ENCODE measurements at regions not wholly inside any gene's neighbourhood (a gene's known extent, or its start where the extent isn't known, plus 50 kb on each side); places are given as distances from the start of the nearest gene placed in this dataset.
"Not testable (repeated sequence)": the region's sequence is repeated elsewhere in the genome, so short reads cannot be mapped to it uniquely, and the experiment has no call there.

DNA sequence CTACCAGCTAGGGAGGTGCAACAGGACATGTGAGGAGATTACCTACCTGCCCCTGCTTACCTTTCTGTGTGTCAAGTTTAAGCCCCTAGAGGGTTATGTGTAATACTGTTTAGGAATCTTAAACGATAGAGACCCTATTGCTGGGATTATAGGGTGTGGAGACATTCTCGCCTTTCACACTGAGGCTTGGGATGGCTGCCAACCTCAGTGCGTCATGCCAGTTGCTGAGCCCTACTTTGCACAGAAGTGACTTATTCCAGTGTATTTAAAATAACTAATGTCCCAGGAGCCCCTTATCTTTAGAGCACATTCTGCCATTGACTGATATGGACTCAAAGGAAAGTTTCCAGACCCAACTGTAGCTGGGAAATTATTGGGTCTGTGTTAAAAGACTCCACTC is 76.6 kb upstream of the XPA start:
- Histone ChIP-seq H3K9me3 (ENCODE audit: control insufficient read depth in 4 of 4, low read length in 3 of 4) (peaks cover 0 to 6% (median 1%) of the 10 kb centered on the region in 4 donors), H3K27me3 (ENCODE audit: control insufficient read depth in 4 of 4, insufficient read depth in 4 of 4, low read length in 3 of 4) (no peaks in the 10 kb centered on the region), H3K4me1 (ENCODE audit: control insufficient read depth in 4 of 4, insufficient read depth in 4 of 4, low read length in 3 of 4) (no peaks in the 10 kb centered on the region), H3K9ac (ENCODE audit: low read depth in 1 of 2, low read length in 2 of 2) (no peak overlapping the region), H3K27ac (ENCODE audit: low read depth in 1 of 2, low read length in 2 of 2) (no peak overlapping the region), H3K4me3 (ENCODE audit: low read depth in 1 of 3, low read length in 3 of 3) (no peak overlapping the region), H3K36me3 (ENCODE audit: control insufficient read depth in 4 of 4, insufficient read depth in 3 of 4, low read depth in 1 of 4, low read length in 3 of 4) (no peaks in the 10 kb centered on the region)
- TF ChIP-seq RXRA (IDR thresholded peaks at IDR 0.05) (no peak), GABPA (IDR thresholded peaks at IDR 0.05 in 1 of 2, conservative IDR thresholded peaks at IDR 0.05 in 1 of 2) (no peak), HNF4G (IDR thresholded peaks at IDR 0.05) (no peak), FOXA2 (IDR thresholded peaks at IDR 0.05) (no peak), NR2F2 (IDR thresholded peaks at IDR 0.05) (no peak), SP1 (IDR thresholded peaks at IDR 0.05) (no peak), HNF4A (conservative IDR thresholded peaks at IDR 0.05) (no peak), TAF1 (conservative IDR thresholded peaks at IDR 0.05) (no peak), CTCF (IDR thresholded peaks at IDR 0.05; ENCODE audit: low read depth, low read length, missing input control) (no peak), FOXA1 (IDR thresholded peaks at IDR 0.05) (no peak)
- TF ChIP-seq, protein P1, sequence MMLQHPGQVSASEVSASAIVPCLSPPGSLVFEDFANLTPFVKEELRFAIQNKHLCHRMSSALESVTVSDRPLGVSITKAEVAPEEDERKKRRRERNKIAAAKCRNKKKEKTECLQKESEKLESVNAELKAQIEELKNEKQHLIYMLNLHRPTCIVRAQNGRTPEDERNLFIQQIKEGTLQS (IDR thresholded peaks at IDR 0.05): no peak
- 74% methylated on average over 3 of the region's 3 CpGs for WGBS
- no peak for DNase-seq (ENCODE audit: low spot score)

DNA sequence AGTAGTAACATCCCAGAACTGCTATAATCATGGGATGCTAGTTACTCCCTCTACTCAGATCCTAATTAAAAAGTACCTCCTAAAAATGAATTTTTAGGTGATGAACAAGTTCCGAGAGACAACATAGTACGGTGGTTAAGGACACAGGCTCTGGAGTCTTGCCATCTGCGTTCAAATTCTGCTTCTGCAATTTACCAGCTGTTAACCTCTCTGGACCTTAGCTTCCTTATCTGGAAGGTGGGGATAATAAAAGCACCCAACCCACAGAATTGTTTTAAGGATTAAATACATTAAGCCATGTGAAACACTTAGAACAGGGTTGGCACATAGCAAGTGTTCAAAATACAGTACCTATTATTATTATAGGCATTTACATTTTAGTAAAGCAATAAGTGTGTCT is 77.5 kb upstream of the XPA start:
- no peak overlapping the region for H3K27ac ChIP-seq (ENCODE audit: low read depth in 1 of 2, low read length in 2 of 2)
- no peak overlapping the region for H3K4me3 ChIP-seq (ENCODE audit: low read depth in 1 of 3, low read length in 3 of 3)
- H3K9me3 ChIP-seq (ENCODE audit: control insufficient read depth in 4 of 4, low read length in 3 of 4): peaks cover 0 to 9% (median 2%) of the 10 kb centered on the region in 4 donors
- no peak overlapping the region for H3K9ac ChIP-seq (ENCODE audit: low read depth in 1 of 2, low read length in 2 of 2)
- no peaks in the 10 kb centered on the region for H3K36me3 ChIP-seq (ENCODE audit: control insufficient read depth in 4 of 4, insufficient read depth in 3 of 4, low read depth in 1 of 4, low read length in 3 of 4)
- WGBS: 77% methylated on average over 3 of the region's 3 CpGs
- H3K27me3 ChIP-seq (ENCODE audit: control insufficient read depth in 4 of 4, insufficient read depth in 4 of 4, low read length in 3 of 4): no peaks in the 10 kb centered on the region
- H3K4me1 ChIP-seq (ENCODE audit: control insufficient read depth in 4 of 4, insufficient read depth in 4 of 4, low read length in 3 of 4): no peaks in the 10 kb centered on the region
- TF ChIP-seq SP1 (IDR thresholded peaks at IDR 0.05) (no peak), RXRA (IDR thresholded peaks at IDR 0.05) (no peak), TAF1 (conservative IDR thresholded peaks at IDR 0.05) (no peak), YY1 (IDR thresholded peaks at IDR 0.05) (no peak), NR2F2 (IDR thresholded peaks at IDR 0.05) (no peak), FOXA1 (IDR thresholded peaks at IDR 0.05) (no peak), GABPA (IDR thresholded peaks at IDR 0.05 in 1 of 2, conservative IDR thresholded peaks at IDR 0.05 in 1 of 2) (no peak), REST (IDR thresholded peaks at IDR 0.05) (no peak), EGR1 (IDR thresholded peaks at IDR 0.05; ENCODE audit: low read depth in 2 of 2) (no peak), HNF4G (IDR thresholded peaks at IDR 0.05) (no peak), JUND (IDR thresholded peaks at IDR 0.05) (no peak), FOXA2 (IDR thresholded peaks at IDR 0.05) (no peak)
- TF ChIP-seq, protein P2, sequence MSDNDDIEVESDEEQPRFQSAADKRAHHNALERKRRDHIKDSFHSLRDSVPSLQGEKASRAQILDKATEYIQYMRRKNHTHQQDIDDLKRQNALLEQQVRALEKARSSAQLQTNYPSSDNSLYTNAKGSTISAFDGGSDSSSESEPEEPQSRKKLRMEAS (IDR thresholded peaks at IDR 0.05): no peak
- TF ChIP-seq, protein P1 (IDR thresholded peaks at IDR 0.05): no peak
- no peak for DNase-seq (ENCODE audit: low spot score)

- not testable (repeated sequence) for H3K4me1 ChIP-seq (ENCODE audit: control insufficient read depth in 4 of 4, insufficient read depth in 4 of 4, low read length in 3 of 4); H3K27me3 ChIP-seq (ENCODE audit: control insufficient read depth in 4 of 4, insufficient read depth in 4 of 4, low read length in 3 of 4); H3K4me3 ChIP-seq (ENCODE audit: low read depth in 1 of 3, low read length in 3 of 3); H3K27ac ChIP-seq (ENCODE audit: low read depth in 1 of 2, low read length in 2 of 2); H3K36me3 ChIP-seq (ENCODE audit: control insufficient read depth in 4 of 4, insufficient read depth in 3 of 4, low read depth in 1 of 4, low read length in 3 of 4); DNase-seq (ENCODE audit: low spot score); H3K9me3 ChIP-seq (ENCODE audit: control insufficient read depth in 4 of 4, low read length in 3 of 4); H3K9ac ChIP-seq (ENCODE audit: low read depth in 1 of 2, low read length in 2 of 2)
- 92% methylated on average over 2 of the region's 2 CpGs for WGBS
These were observed 74.3 kb upstream of the FOXE1 start for GRCh38 chr9:97778740-97779139.

All from liver (tissue), 8 donors.